Stimulated activated CD4-positive, alpha-beta T cell treated with anti-CD3 and anti-CD28 coated beads, Interleukin-2, amount 100 ng/mL, for 24 hours (primary cell): ENCODE measurements at regions not wholly inside any gene's neighbourhood (a gene's known extent, or its start where the extent isn't known, plus 50 kb on each side); places are given as distances from the start of the nearest gene placed in this dataset.
"Not testable (repeated sequence)": the region's sequence is repeated elsewhere in the genome, so short reads cannot be mapped to it uniquely, and the experiment has no call there.

ENCODE experiments used
- DNase-seq, 2 donors: peaks; one replicate each; pipeline ENCODE4 v3.0.0-alpha.2; 2020

DNA sequence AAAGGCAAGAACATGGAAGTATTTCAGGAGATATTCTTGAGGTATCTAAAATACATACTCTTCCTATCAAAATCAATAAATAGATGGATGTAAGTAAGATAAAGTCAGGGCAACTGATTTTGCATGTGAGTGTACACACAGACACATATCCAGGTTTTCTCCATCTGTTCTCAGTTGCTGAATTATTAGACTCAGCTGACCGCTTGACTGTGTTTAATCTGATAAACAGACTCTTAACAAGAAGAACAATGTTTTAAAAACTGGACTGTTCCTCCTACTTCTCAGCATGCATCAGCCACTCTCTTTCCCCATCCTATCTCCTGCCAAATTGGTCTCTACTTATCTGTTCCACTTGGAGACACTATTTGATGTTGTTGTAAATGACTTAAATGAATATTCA, 73.5 kb downstream of the GOLGA8G start:
- no peak for DNase-seq

GRCh38 chr15:28457396-28457932, 75.3 kb downstream of the GOLGA8G start:
- DNase-seq, result peak in 1 of 2 donors; percentile 17

DNA sequence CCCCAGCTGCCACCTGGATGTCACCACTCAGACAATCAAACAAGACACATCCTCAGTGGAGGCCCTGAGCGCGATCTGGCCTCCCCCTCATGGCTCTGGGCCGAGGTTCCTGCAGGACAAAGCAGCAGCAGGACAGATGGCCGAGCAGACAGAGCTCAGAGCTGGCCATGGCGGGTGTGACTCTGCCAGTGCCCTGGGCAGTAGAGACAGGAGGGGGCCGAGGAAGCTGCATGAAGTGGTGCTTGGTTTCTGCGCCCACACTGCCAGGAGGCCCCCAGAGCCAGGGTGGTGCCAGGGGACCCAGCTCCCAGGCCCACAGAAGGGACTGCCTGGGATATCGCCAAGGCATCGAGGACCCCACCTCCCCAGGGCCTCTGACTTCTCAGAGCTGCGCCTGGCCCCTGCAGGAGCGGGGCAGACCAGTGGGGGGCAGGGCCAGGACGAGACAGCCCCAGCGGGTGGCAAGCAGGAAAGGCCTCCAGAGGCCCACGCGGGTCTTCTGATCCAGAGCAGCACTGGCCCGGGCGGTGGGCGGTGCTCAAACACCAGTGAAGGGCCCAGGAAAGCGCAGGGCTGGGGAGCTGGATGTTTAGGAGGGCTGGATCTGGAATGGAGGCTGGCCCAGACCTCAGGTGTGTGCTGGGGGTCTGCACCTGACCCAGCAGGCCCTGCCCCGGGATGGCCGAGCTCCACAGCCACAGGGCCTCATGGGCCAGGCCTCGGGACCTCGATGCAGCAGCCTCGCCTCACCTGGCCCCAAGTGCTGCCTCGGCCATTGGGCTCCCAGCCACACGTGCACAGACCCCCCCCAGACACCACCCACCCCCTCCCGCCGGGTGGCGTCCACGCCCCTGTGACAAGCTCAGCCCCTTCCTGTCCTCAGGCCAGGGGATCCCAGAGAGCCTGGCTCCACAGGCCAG, 76.0 kb downstream of the GOLGA8G start:
- DNase-seq, result no peak

- not testable (repeated sequence) for DNase-seq
These were observed 77.0 kb downstream of the GOLGA8G start for GRCh38 chr15:28455537-28456475.

GRCh38 chr15:28454751-28455220, 76.3 kb downstream of the GOLGA8F start:
- not testable (repeated sequence) for DNase-seq
